Gastroesophageal sphincter (tissue), 4 donors: ENCODE measurements at regions not wholly inside any gene's neighbourhood (a gene's known extent, or its start where the extent isn't known, plus 50 kb on each side); places are given as distances from the start of the nearest gene placed in this dataset.

Source experiments
- ATAC-seq: fragments of 150-250 bp; one replicate; pipeline ENCODE4 v1.9.1; 2016; ENCODE audit warnings: mild to moderate bottlenecking, moderate library complexity
- H3K27ac ChIP-seq, 4 donors: fragments of 200-600 bp; sonication (generic) in 3 of 4; 1 replicate in 3 of 4; 2 replicates in 1 of 4; pipeline ENCODE4 v1.5.1; 2016 to 2019
- H3K27me3 ChIP-seq: fragments of 200-600 bp; sonication (generic); one replicate; pipeline ENCODE4 v1.5.1; 2019
- H3K36me3 ChIP-seq, 2 donors: fragments of 200-600 bp; sonication (generic); one replicate each; pipeline ENCODE4 v1.5.1; 2019; ENCODE audit warnings: control low read depth in 1 of 2
- H3K4me1 ChIP-seq, 3 donors: fragments of 200-600 bp; sonication (generic); 1 replicate in 2 of 3; 2 replicates in 1 of 3; pipeline ENCODE4 v1.5.1; 2016 to 2019; ENCODE audit warnings: control low read depth in 2 of 3
- H3K4me3 ChIP-seq, 2 donors: fragments of 200-600 bp; sonication (generic); one replicate each; pipeline ENCODE4 v1.5.1; 2019; ENCODE audit warnings: mild to moderate bottlenecking in 1 of 2, moderate library complexity in 1 of 2
- H3K9me3 ChIP-seq, 3 donors: fragments of 200-600 bp; sonication (generic); one replicate each; pipeline ENCODE4 v1.5.1; 2017 to 2019; ENCODE audit warnings: control low read depth in 2 of 3
- EP300 ChIP-seq: sonication (generic); formaldehyde crosslinking; IDR thresholded peaks from one replicate; pipeline ENCODE4 v1.6.1; 2017; ENCODE audit warnings: antibody characterized with exemption, mild to moderate bottlenecking
- POLR2A ChIP-seq, 2 donors: fragments of 450-650 bp; IDR thresholded peaks; one replicate each; pipeline ENCODE4 v1.6.1; 2017; ENCODE audit warnings: antibody characterized with exemption in 2 of 2, mild to moderate bottlenecking in 2 of 2, moderate library complexity in 1 of 2
- POLR2AphosphoS5 ChIP-seq: sonication (generic); formaldehyde crosslinking; IDR thresholded peaks from one replicate; pipeline ENCODE4 v1.6.1; 2017; ENCODE audit warnings: antibody characterized with exemption
- WGBS, 2 donors: methylation state at CpG; one replicate each; pipeline ENCODE4 v1.1.5; 2018; ENCODE audit warnings: low coverage in 1 of 2; 5-methylcytosine and 5-hydroxymethylcytosine counted together
- TF ChIP-seq, protein P1 (sequence below), 4 experiments: fragments of 200-600 bp in 2 of 4; fragments of 450-650 bp in 2 of 4; sonication (generic) in 1 of 4; IDR thresholded peaks; one replicate each; pipeline ENCODE4 v1.5.1; 2017 to 2019; ENCODE audit warnings: antibody characterized with exemption in 4 of 4, mild to moderate bottlenecking in 2 of 4, moderate library complexity in 2 of 4

DNA sequence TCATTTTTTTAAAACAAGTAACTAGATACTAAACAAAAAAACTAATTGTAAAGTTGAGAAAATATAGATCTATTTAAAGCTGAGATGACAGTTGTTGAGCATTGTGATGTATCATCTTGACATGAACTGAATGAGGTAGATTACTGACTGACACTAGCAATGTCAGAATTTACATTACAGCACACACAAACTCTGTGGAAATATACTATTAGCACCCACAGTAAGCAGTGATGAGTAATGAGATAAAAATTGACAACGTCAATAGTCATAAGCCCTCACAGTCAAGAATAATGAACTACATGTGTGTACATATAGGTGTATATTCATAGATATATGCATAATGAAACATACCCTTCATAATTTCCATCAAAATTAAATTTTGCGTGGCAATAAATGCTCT, 368.4 kb downstream of the TFEC start:
- no peak for TF ChIP-seq EP300
- TF ChIP-seq, protein P1, sequence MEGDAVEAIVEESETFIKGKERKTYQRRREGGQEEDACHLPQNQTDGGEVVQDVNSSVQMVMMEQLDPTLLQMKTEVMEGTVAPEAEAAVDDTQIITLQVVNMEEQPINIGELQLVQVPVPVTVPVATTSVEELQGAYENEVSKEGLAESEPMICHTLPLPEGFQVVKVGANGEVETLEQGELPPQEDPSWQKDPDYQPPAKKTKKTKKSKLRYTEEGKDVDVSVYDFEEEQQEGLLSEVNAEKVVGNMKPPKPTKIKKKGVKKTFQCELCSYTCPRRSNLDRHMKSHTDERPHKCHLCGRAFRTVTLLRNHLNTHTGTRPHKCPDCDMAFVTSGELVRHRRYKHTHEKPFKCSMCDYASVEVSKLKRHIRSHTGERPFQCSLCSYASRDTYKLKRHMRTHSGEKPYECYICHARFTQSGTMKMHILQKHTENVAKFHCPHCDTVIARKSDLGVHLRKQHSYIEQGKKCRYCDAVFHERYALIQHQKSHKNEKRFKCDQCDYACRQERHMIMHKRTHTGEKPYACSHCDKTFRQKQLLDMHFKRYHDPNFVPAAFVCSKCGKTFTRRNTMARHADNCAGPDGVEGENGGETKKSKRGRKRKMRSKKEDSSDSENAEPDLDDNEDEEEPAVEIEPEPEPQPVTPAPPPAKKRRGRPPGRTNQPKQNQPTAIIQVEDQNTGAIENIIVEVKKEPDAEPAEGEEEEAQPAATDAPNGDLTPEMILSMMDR (IDR thresholded peaks at IDR 0.05): no peak
- no peak for TF ChIP-seq POLR2A (IDR thresholded peaks at IDR 0.05)
- TF ChIP-seq POLR2AphosphoS5: no peak
- Histone ChIP-seq H3K4me3 (no peak overlapping the region), H3K27me3 (no peaks in the 10 kb centered on the region), H3K4me1 (no peaks in the 10 kb centered on the region), H3K36me3 (no peaks in the 10 kb centered on the region), H3K9me3 (no peaks in the 10 kb centered on the region), H3K27ac (no peak overlapping the region)
- no peak for ATAC-seq
- WGBS, 2 donors: 85 to 92% methylated on average over 2 of the region's 2 CpGs

DNA sequence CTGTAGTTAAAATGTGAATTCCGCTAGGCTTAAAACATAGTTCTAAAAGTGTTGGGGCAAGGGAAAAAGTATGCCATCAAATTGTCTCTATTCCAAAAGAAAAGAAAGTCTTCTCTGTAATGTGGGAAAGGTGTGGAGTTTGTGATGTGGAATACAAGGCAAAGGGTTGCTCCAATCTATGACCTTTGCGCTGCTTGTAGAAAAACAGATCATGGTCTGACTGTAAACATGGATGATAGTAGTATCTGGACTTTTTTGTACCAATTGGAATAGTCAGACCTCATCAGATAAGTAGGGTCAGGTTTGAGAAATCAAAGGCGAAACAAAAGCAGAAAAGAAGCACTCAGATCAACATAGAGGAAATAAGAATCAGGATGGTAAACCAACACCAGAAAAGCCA, 372.3 kb downstream of the TFEC start:
- Histone ChIP-seq H3K4me1 (no peaks in the 10 kb centered on the region), H3K4me3 (no peak overlapping the region), H3K36me3 (no peaks in the 10 kb centered on the region), H3K27ac (no peak overlapping the region), H3K9me3 (no peaks in the 10 kb centered on the region), H3K27me3 (no peaks in the 10 kb centered on the region)
- 58 to 81% methylated on average over 3 of the region's 3 CpGs for WGBS, 2 donors
- no peak for TF ChIP-seq POLR2A (IDR thresholded peaks at IDR 0.05)
- TF ChIP-seq, protein P1 (IDR thresholded peaks at IDR 0.05): no peak
- TF ChIP-seq EP300: no peak
- no peak for TF ChIP-seq POLR2AphosphoS5
- ATAC-seq: no peak

GRCh38 chr7:115654384-115655214, 376.0 kb downstream of the TFEC start:
- ATAC-seq: no peak
- Histone ChIP-seq H3K4me1 (no peaks in the 10 kb centered on the region), H3K36me3 (no peaks in the 10 kb centered on the region), H3K27ac (no peak overlapping the region), H3K9me3 (no peaks in the 10 kb centered on the region), H3K27me3 (no peaks in the 10 kb centered on the region), H3K4me3 (no peak overlapping the region)
- TF ChIP-seq EP300: no peak
- TF ChIP-seq, protein P1 (IDR thresholded peaks at IDR 0.05): no peak
- no peak for TF ChIP-seq POLR2AphosphoS5
- TF ChIP-seq POLR2A (IDR thresholded peaks at IDR 0.05): no peak
- WGBS, 2 donors: 91 to 100% methylated on average over 2 of the region's 2 CpGs

GRCh38 chr7:115649429-115649828, 381.1 kb downstream of the TFEC start:
- ATAC-seq: no peak
- H3K36me3 ChIP-seq: no peaks in the 10 kb centered on the region
- no peak overlapping the region for H3K4me3 ChIP-seq
- H3K4me1 ChIP-seq: no peaks in the 10 kb centered on the region
- no peaks in the 10 kb centered on the region for H3K9me3 ChIP-seq
- no peak for TF ChIP-seq POLR2A (IDR thresholded peaks at IDR 0.05)
- TF ChIP-seq EP300: no peak
- TF ChIP-seq, protein P1 (IDR thresholded peaks at IDR 0.05): no peak
- TF ChIP-seq POLR2AphosphoS5: no peak
- H3K27me3 ChIP-seq: no peaks in the 10 kb centered on the region
- no peak overlapping the region for H3K27ac ChIP-seq

DNA sequence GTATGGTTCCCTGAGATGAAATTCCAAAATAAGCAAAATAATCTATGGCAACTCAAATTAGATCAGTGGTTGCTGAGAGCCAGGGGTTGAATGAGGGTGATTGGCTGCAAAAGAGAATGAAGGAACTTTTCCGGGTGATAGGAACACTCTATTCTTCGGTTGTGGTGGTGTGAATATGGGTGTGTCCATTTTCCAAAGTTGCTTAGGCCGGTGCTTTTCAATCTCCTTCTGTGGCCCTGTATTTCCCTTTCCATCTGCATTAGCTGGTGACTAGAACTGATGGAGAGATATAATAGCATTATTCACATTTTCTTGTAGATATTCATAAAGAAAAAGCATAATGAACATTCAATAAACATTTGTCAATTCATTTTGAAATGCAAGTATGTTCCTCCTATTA, 382.9 kb downstream of the TFEC start:
- no peak overlapping the region for H3K4me3 ChIP-seq
- ATAC-seq: no peak
- WGBS, 2 donors: 89 to 94% methylated on average over 3 of the region's 3 CpGs
- TF ChIP-seq POLR2AphosphoS5 (no peak), EP300 (no peak), POLR2A (IDR thresholded peaks at IDR 0.05) (no peak)
- TF ChIP-seq, protein P1 (IDR thresholded peaks at IDR 0.05): no peak
- no peaks in the 10 kb centered on the region for H3K9me3 ChIP-seq
- no peaks in the 10 kb centered on the region for H3K4me1 ChIP-seq
- no peaks in the 10 kb centered on the region for H3K36me3 ChIP-seq
- H3K27me3 ChIP-seq: no peaks in the 10 kb centered on the region
- no peak overlapping the region for H3K27ac ChIP-seq
